ENCODE measurements at regions not wholly inside any gene's neighbourhood (a gene's known extent, or its start where the extent isn't known, plus 50 kb on each side); places are given as distances from the start of the nearest gene placed in this dataset.
"Not testable (repeated sequence)": the region's sequence is repeated elsewhere in the genome, so short reads cannot be mapped to it uniquely, and the experiment has no call there.

- Histone ChIP-seq H3K9me3 (ENCODE audit: control insufficient read depth in 1 of 2, insufficient read depth in 1 of 2, low read depth in 1 of 2, low read length in 2 of 2) (peaks cover 20 to 29% of the 10 kb centered on the region in 2 experiments; a peak in 2 of 4 replicates), H3K4me2 (ENCODE audit: low read length) (no peak overlapping the region), H3K4me3 (replicated peaks in 1 of 2; ENCODE audit: low read depth in 1 of 2, low read length in 2 of 2) (no peak overlapping the region), H3K9me2 (ENCODE audit: insufficient read depth) (no peaks in the 10 kb centered on the region), H4K20me1 (ENCODE audit: insufficient read depth) (no peaks in the 10 kb centered on the region), H3K4me1 (ENCODE audit: control insufficient read depth in 1 of 2, insufficient read depth in 2 of 2, low read length in 2 of 2) (no peaks in the 10 kb centered on the region), H2AFZ (ENCODE audit: low read depth, low read length, poor library complexity, severe bottlenecking) (no peak overlapping the region), H3K27ac (ENCODE audit: low read depth, low read length) (no peak overlapping the region), H3K79me2 (ENCODE audit: insufficient read depth, low read length) (no peaks in the 10 kb centered on the region), H3K27me3 (ENCODE audit: insufficient read depth, low read length) (no peaks in the 10 kb centered on the region), H3K36me3 (ENCODE audit: control insufficient read depth in 1 of 2, insufficient read depth in 2 of 2, low read length in 2 of 2) (no peaks in the 10 kb centered on the region), H3K9ac (ENCODE audit: low read length) (no peak overlapping the region)
- RAD21 ChIA-PET (ENCODE audit: low non-redundant PET in 1 of 2, low total read pairs in 2 of 2, uncharacterized antibody in 2 of 2, unreplicated experiment in 2 of 2): no interaction called here
- no TSS peak for BruUV-seq (replicated peaks)
- intact Hi-C loops (cut with micrococcal nuclease): no loop called here
- ATAC-seq (no peak), DNase-seq (ENCODE audit: low read depth, low spot score) (no peak)
- TF ChIP-seq RAD21 (IDR thresholded peaks at IDR 0.05; ENCODE audit: low read depth) (no peak), ELF1 (IDR thresholded peaks at IDR 0.05; ENCODE audit: borderline replicate concordance, low read depth) (no peak), YY1 (IDR thresholded peaks at IDR 0.05; ENCODE audit: extremely low read depth, insufficient replicate concordance, low read depth, low read length) (no peak), ZNF274 (IDR thresholded peaks at IDR 0.05; ENCODE audit: low read depth, low read length) (no peak), JUND (IDR thresholded peaks at IDR 0.05) (no peak), EZH2 (IDR thresholded peaks at IDR 0.05) (no peak)
- POLR2A ChIA-PET: no interaction called here
- CTCF ChIA-PET: no interaction called here
These were observed 246.9 kb downstream of the GOLGA6L6 start for GRCh38 chr15:20294651-20295237.

GRCh38 chr15:20292422-20293005 lies 249.1 kb downstream of the GOLGA6L6 start:
- CTCF ChIA-PET; RAD21 ChIA-PET (ENCODE audit: low non-redundant PET in 1 of 2, low total read pairs in 2 of 2, uncharacterized antibody in 2 of 2, unreplicated experiment in 2 of 2); DNase-seq (ENCODE audit: low read depth, low spot score); H3K9ac ChIP-seq (ENCODE audit: low read length); H4K20me1 ChIP-seq (ENCODE audit: insufficient read depth); H2AFZ ChIP-seq (ENCODE audit: low read depth, low read length, poor library complexity, severe bottlenecking); H3K79me2 ChIP-seq (ENCODE audit: insufficient read depth, low read length); ATAC-seq; H3K36me3 ChIP-seq (ENCODE audit: control insufficient read depth in 1 of 2, insufficient read depth in 2 of 2, low read length in 2 of 2); H3K4me2 ChIP-seq (ENCODE audit: low read length); H3K27ac ChIP-seq (ENCODE audit: low read depth, low read length); H3K4me3 ChIP-seq (replicated peaks in 1 of 2; ENCODE audit: low read depth in 1 of 2, low read length in 2 of 2); H3K9me2 ChIP-seq (ENCODE audit: insufficient read depth); intact Hi-C loops (cut with micrococcal nuclease); H3K27me3 ChIP-seq (ENCODE audit: insufficient read depth, low read length); BruUV-seq (replicated peaks); POLR2A ChIA-PET; H3K4me1 ChIP-seq (ENCODE audit: control insufficient read depth in 1 of 2, insufficient read depth in 2 of 2, low read length in 2 of 2): not testable (repeated sequence)
- H3K9me3 ChIP-seq (ENCODE audit: control insufficient read depth in 1 of 2, insufficient read depth in 1 of 2, low read depth in 1 of 2, low read length in 2 of 2): peaks cover 30 to 35% of the 10 kb centered on the region in 2 experiments; a peak in 2 of 4 replicates

- CTCF ChIA-PET: not testable (repeated sequence)
These were observed 250.0 kb downstream of the GOLGA6L6 start for GRCh38 chr15:20291616-20292015.

GRCh38 chr15:20290606-20291005 lies 251.0 kb downstream of the GOLGA6L6 start:
- H2AFZ ChIP-seq (ENCODE audit: low read depth, low read length, poor library complexity, severe bottlenecking); H3K27ac ChIP-seq (ENCODE audit: low read depth, low read length); POLR2A ChIA-PET; H3K9me2 ChIP-seq (ENCODE audit: insufficient read depth); BruUV-seq (replicated peaks); H3K36me3 ChIP-seq (ENCODE audit: control insufficient read depth in 1 of 2, insufficient read depth in 2 of 2, low read length in 2 of 2); intact Hi-C loops (cut with micrococcal nuclease); H3K9ac ChIP-seq (ENCODE audit: low read length); ATAC-seq; H3K79me2 ChIP-seq (ENCODE audit: insufficient read depth, low read length); H3K4me3 ChIP-seq (replicated peaks in 1 of 2; ENCODE audit: low read depth in 1 of 2, low read length in 2 of 2); H3K4me1 ChIP-seq (ENCODE audit: control insufficient read depth in 1 of 2, insufficient read depth in 2 of 2, low read length in 2 of 2); RAD21 ChIA-PET (ENCODE audit: low non-redundant PET in 1 of 2, low total read pairs in 2 of 2, uncharacterized antibody in 2 of 2, unreplicated experiment in 2 of 2); CTCF ChIA-PET; H4K20me1 ChIP-seq (ENCODE audit: insufficient read depth); H3K27me3 ChIP-seq (ENCODE audit: insufficient read depth, low read length); H3K4me2 ChIP-seq (ENCODE audit: low read length); DNase-seq (ENCODE audit: low read depth, low spot score): not testable (repeated sequence)
- H3K9me3 ChIP-seq (ENCODE audit: control insufficient read depth in 1 of 2, insufficient read depth in 1 of 2, low read depth in 1 of 2, low read length in 2 of 2): peaks cover 31 to 32% of the 10 kb centered on the region in 2 experiments; a peak in 2 of 4 replicates

More at GRCh38 chr15:20291616-20292015, 250.0 kb downstream of the GOLGA6L6 start:
- H3K4me2 ChIP-seq (ENCODE audit: low read length); H2AFZ ChIP-seq (ENCODE audit: low read depth, low read length, poor library complexity, severe bottlenecking); DNase-seq (ENCODE audit: low read depth, low spot score); H4K20me1 ChIP-seq (ENCODE audit: insufficient read depth); BruUV-seq (replicated peaks); H3K9me2 ChIP-seq (ENCODE audit: insufficient read depth); ATAC-seq; H3K4me3 ChIP-seq (replicated peaks in 1 of 2; ENCODE audit: low read depth in 1 of 2, low read length in 2 of 2); POLR2A ChIA-PET; H3K9ac ChIP-seq (ENCODE audit: low read length); H3K79me2 ChIP-seq (ENCODE audit: insufficient read depth, low read length); H3K27ac ChIP-seq (ENCODE audit: low read depth, low read length); H3K4me1 ChIP-seq (ENCODE audit: control insufficient read depth in 1 of 2, insufficient read depth in 2 of 2, low read length in 2 of 2); H3K27me3 ChIP-seq (ENCODE audit: insufficient read depth, low read length); intact Hi-C loops (cut with micrococcal nuclease); H3K36me3 ChIP-seq (ENCODE audit: control insufficient read depth in 1 of 2, insufficient read depth in 2 of 2, low read length in 2 of 2); RAD21 ChIA-PET (ENCODE audit: low non-redundant PET in 1 of 2, low total read pairs in 2 of 2, uncharacterized antibody in 2 of 2, unreplicated experiment in 2 of 2): not testable (repeated sequence)
- H3K9me3 ChIP-seq (ENCODE audit: control insufficient read depth in 1 of 2, insufficient read depth in 1 of 2, low read depth in 1 of 2, low read length in 2 of 2): peaks cover 30% of the 10 kb centered on the region in 2 experiments; a peak in 2 of 4 replicates

All from HCT116 (cell line).